ENCODE measurements at regions not wholly inside any gene's neighbourhood (a gene's known extent, or its start where the extent isn't known, plus 50 kb on each side); places are given as distances from the start of the nearest gene placed in this dataset.

GRCh38 chr10:117884592-117884991, 162.1 kb downstream of the RAB11FIP2 start:
- Histone ChIP-seq H3K9me3 (no peaks in the 10 kb centered on the region), H3K4me1 (no peaks in the 10 kb centered on the region), H3K4me3 (ENCODE audit: low read depth, low read length) (no peak overlapping the region), H3K36me3 (ENCODE audit: control insufficient read depth, insufficient read depth, low read length) (no peaks in the 10 kb centered on the region), H3K27me3 (replicated peaks; ENCODE audit: control insufficient read depth, insufficient read depth, low read length) (no peaks in the 10 kb centered on the region)
- Mint-ChIP-seq H3K4me3 (ENCODE audit: unreplicated experiment) (no peak overlapping the region), H3K4me1 (ENCODE audit: low read depth, unreplicated experiment) (peaks cover 4% of the 10 kb centered on the region), H3K9me3 (ENCODE audit: unreplicated experiment) (no peaks in the 10 kb centered on the region), H3K27me3 (ENCODE audit: insufficient read depth, unreplicated experiment) (peaks cover 4% of the 10 kb centered on the region), H3K36me3 (ENCODE audit: insufficient read depth, unreplicated experiment) (no peaks in the 10 kb centered on the region), H3K27ac (ENCODE audit: unreplicated experiment) (no peak overlapping the region)
- intact Hi-C loops (cut with micrococcal nuclease; ENCODE audit: unreplicated experiment): no loop called here
- BruUV-seq (replicated peaks): no TSS peak
- no peak for DNase-seq
- ChIA-PET POLR2A (no interaction called here), CTCF (no interaction called here)
- no peak for TF ChIP-seq CTCF (IDR thresholded peaks at IDR 0.05; ENCODE audit: insufficient read depth in 1 of 2, low read depth in 1 of 2, low read length in 1 of 2, severe bottlenecking in 1 of 2, unreplicated experiment in 1 of 2)

DNA sequence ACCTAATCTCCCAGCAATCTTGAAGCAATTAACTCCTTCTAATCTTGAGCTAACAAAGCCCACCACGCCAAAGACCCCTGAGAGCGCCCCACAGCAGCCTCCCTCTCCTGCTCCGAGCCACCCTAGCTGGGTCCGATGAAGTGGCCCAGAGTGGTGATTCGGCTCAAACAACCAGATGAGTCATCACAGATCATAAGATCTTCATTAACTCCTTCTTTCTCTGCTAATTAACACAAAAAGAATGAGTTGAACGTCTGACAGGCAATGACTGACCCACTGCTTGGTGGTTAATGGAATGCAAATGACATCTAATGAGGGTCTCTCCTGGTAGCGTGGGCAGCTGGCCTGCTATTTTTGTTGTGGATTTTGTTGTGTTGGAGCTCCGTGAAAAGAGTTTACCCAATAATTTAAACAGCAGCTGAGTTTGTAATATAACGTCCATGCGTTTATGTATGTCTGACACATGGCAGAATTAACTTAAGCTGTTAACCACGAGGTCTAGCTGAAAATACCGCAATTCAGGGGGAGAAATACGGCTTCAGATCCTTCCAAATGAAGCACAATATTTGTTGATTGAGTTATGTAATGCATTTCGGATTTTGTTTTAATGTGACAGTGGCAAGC, 161.4 kb downstream of the RAB11FIP2 start:
- BruUV-seq (replicated peaks): no TSS peak
- no peak overlapping the region for H3K27ac Mint-ChIP-seq (ENCODE audit: unreplicated experiment)

GRCh38 chr10:117886766-117887165, 160.0 kb downstream of the RAB11FIP2 start:
- Histone ChIP-seq H3K4me1 (no peaks in the 10 kb centered on the region), H3K9me3 (no peaks in the 10 kb centered on the region), H3K36me3 (ENCODE audit: control insufficient read depth, insufficient read depth, low read length) (no peaks in the 10 kb centered on the region), H3K27me3 (replicated peaks; ENCODE audit: control insufficient read depth, insufficient read depth, low read length) (no peaks in the 10 kb centered on the region), H3K4me3 (ENCODE audit: low read depth, low read length) (no peak overlapping the region)
- H3K9me3 Mint-ChIP-seq (ENCODE audit: unreplicated experiment): no peaks in the 10 kb centered on the region
- peaks cover 7% of the 10 kb centered on the region for H3K27me3 Mint-ChIP-seq (ENCODE audit: insufficient read depth, unreplicated experiment)
- H3K36me3 Mint-ChIP-seq (ENCODE audit: insufficient read depth, unreplicated experiment): no peaks in the 10 kb centered on the region
- BruUV-seq (replicated peaks): no TSS peak
- ChIA-PET POLR2A (no interaction called here), CTCF (no interaction called here)
- intact Hi-C loops (cut with micrococcal nuclease; ENCODE audit: unreplicated experiment): no loop called here
- no peak overlapping the region for H3K4me3 Mint-ChIP-seq (ENCODE audit: unreplicated experiment)
- DNase-seq: no peak
- no peak overlapping the region for H3K27ac Mint-ChIP-seq (ENCODE audit: unreplicated experiment)
- H3K4me1 Mint-ChIP-seq (ENCODE audit: low read depth, unreplicated experiment): peaks cover 4% of the 10 kb centered on the region
- no peak for TF ChIP-seq CTCF (IDR thresholded peaks at IDR 0.05; ENCODE audit: insufficient read depth in 1 of 2, low read depth in 1 of 2, low read length in 1 of 2, severe bottlenecking in 1 of 2, unreplicated experiment in 1 of 2)

More for the DNA sequence above, 161.4 kb downstream of the RAB11FIP2 start:
- H3K27me3 ChIP-seq (replicated peaks; ENCODE audit: control insufficient read depth, insufficient read depth, low read length): no peaks in the 10 kb centered on the region
- CTCF ChIA-PET: no interaction called here
- no peaks in the 10 kb centered on the region for H3K36me3 Mint-ChIP-seq (ENCODE audit: insufficient read depth, unreplicated experiment)
- peaks cover 7% of the 10 kb centered on the region for H3K27me3 Mint-ChIP-seq (ENCODE audit: insufficient read depth, unreplicated experiment)
- no peak for DNase-seq
- no peak overlapping the region for H3K4me3 Mint-ChIP-seq (ENCODE audit: unreplicated experiment)
- H3K36me3 ChIP-seq (ENCODE audit: control insufficient read depth, insufficient read depth, low read length): no peaks in the 10 kb centered on the region
- no peaks in the 10 kb centered on the region for H3K9me3 ChIP-seq
- intact Hi-C loops (cut with micrococcal nuclease; ENCODE audit: unreplicated experiment): no loop called here
- H3K4me1 Mint-ChIP-seq (ENCODE audit: low read depth, unreplicated experiment): peaks cover 4% of the 10 kb centered on the region
- POLR2A ChIA-PET: no interaction called here
- no peaks in the 10 kb centered on the region for H3K9me3 Mint-ChIP-seq (ENCODE audit: unreplicated experiment)
- no peak overlapping the region for H3K4me3 ChIP-seq (ENCODE audit: low read depth, low read length)
- no peaks in the 10 kb centered on the region for H3K4me1 ChIP-seq
- no peak for TF ChIP-seq CTCF (IDR thresholded peaks at IDR 0.05; ENCODE audit: insufficient read depth in 1 of 2, low read depth in 1 of 2, low read length in 1 of 2, severe bottlenecking in 1 of 2, unreplicated experiment in 1 of 2)

All from Caco-2 (cell line).